ENCODE measurements at regions not wholly inside any gene's neighbourhood (a gene's known extent, or its start where the extent isn't known, plus 50 kb on each side); places are given as distances from the start of the nearest gene placed in this dataset.

DNA sequence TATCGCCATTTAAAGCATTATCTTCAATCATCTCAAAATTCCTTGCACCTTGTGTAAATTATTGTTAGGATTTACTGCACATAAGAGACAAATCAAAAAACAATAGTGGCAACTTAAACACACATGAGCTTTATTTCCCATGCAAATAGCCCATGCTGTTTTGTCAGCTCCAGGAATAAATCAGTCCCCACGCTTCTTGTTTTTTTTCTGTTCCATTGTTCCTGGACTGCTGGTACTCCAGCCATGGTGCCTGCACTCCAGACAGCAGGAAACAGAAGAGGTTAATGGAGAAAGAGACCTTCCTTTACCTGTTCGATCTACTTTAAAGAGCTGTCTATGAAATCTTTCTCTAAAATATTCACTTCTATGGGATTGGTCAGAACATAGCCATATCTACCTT is 1515.7 kb upstream of the TENM3 start:
- Histone ChIP-seq H3K79me2 (ENCODE audit: insufficient read depth, low read length) (no peaks in the 10 kb centered on the region), H3K27me3 (ENCODE audit: insufficient read depth, low read length) (no peaks in the 10 kb centered on the region), H3K4me1 (ENCODE audit: control insufficient read depth in 1 of 2, insufficient read depth in 2 of 2, low read length in 2 of 2) (no peaks in the 10 kb centered on the region), H3K4me2 (ENCODE audit: low read length) (no peak overlapping the region), H4K20me1 (ENCODE audit: insufficient read depth) (no peaks in the 10 kb centered on the region), H2AFZ (ENCODE audit: low read depth, low read length, poor library complexity, severe bottlenecking) (no peak overlapping the region), H3K9ac (ENCODE audit: low read length) (no peak overlapping the region), H3K9me2 (ENCODE audit: insufficient read depth) (no peaks in the 10 kb centered on the region; the same call in 1 of the 2 replicates), H3K4me3 (replicated peaks in 1 of 2; ENCODE audit: low read depth in 1 of 2, low read length in 2 of 2) (no peak overlapping the region), H3K9me3 (ENCODE audit: control insufficient read depth in 1 of 2, insufficient read depth in 1 of 2, low read depth in 1 of 2, low read length in 2 of 2) (no peaks in the 10 kb centered on the region), H3K27ac (ENCODE audit: low read depth, low read length) (no peak overlapping the region), H3K36me3 (ENCODE audit: control insufficient read depth in 1 of 2, insufficient read depth in 2 of 2, low read length in 2 of 2) (no peaks in the 10 kb centered on the region)
- intact Hi-C loops (cut with micrococcal nuclease): no loop called here
- BruUV-seq (replicated peaks): no TSS peak
- ChIA-PET RAD21 (ENCODE audit: low non-redundant PET in 1 of 2, low total read pairs in 2 of 2, uncharacterized antibody in 2 of 2, unreplicated experiment in 2 of 2) (no interaction called here), CTCF (no interaction called here), POLR2A (no interaction called here)
- DNase-seq (ENCODE audit: low read depth, low spot score) (no peak), ATAC-seq (no peak)
- TF ChIP-seq CEBPB (IDR thresholded peaks at IDR 0.05; ENCODE audit: low read depth) (no peak), ZNF274 (IDR thresholded peaks at IDR 0.05; ENCODE audit: low read depth, low read length) (no peak), SP1 (IDR thresholded peaks at IDR 0.05; ENCODE audit: low read depth) (no peak), YY1 (IDR thresholded peaks at IDR 0.05; ENCODE audit: extremely low read depth, insufficient replicate concordance, low read depth, low read length) (no peak), CBX3 (IDR thresholded peaks at IDR 0.05; ENCODE audit: low read depth) (no peak), TCF7L2 (IDR thresholded peaks at IDR 0.05; ENCODE audit: borderline replicate concordance, extremely low read depth, insufficient read depth, insufficient read length) (no peak), EZH2 (IDR thresholded peaks at IDR 0.05) (no peak), SIN3A (IDR thresholded peaks at IDR 0.05; ENCODE audit: low read depth) (no peak)
- TF ChIP-seq, protein P1, sequence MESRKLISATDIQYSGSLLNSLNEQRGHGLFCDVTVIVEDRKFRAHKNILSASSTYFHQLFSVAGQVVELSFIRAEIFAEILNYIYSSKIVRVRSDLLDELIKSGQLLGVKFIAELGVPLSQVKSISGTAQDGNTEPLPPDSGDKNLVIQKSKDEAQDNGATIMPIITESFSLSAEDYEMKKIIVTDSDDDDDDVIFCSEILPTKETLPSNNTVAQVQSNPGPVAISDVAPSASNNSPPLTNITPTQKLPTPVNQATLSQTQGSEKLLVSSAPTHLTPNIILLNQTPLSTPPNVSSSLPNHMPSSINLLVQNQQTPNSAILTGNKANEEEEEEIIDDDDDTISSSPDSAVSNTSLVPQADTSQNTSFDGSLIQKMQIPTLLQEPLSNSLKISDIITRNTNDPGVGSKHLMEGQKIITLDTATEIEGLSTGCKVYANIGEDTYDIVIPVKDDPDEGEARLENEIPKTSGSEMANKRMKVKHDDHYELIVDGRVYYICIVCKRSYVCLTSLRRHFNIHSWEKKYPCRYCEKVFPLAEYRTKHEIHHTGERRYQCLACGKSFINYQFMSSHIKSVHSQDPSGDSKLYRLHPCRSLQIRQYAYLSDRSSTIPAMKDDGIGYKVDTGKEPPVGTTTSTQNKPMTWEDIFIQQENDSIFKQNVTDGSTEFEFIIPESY (IDR thresholded peaks at IDR 0.05; ENCODE audit: extremely low read depth, insufficient replicate concordance, low read length): no peak
- TF ChIP-seq, protein P2, sequence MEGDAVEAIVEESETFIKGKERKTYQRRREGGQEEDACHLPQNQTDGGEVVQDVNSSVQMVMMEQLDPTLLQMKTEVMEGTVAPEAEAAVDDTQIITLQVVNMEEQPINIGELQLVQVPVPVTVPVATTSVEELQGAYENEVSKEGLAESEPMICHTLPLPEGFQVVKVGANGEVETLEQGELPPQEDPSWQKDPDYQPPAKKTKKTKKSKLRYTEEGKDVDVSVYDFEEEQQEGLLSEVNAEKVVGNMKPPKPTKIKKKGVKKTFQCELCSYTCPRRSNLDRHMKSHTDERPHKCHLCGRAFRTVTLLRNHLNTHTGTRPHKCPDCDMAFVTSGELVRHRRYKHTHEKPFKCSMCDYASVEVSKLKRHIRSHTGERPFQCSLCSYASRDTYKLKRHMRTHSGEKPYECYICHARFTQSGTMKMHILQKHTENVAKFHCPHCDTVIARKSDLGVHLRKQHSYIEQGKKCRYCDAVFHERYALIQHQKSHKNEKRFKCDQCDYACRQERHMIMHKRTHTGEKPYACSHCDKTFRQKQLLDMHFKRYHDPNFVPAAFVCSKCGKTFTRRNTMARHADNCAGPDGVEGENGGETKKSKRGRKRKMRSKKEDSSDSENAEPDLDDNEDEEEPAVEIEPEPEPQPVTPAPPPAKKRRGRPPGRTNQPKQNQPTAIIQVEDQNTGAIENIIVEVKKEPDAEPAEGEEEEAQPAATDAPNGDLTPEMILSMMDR (IDR thresholded peaks at IDR 0.05 in 2 of 3, conservative IDR thresholded peaks at IDR 0.05 in 1 of 3; ENCODE audit: borderline replicate concordance in 1 of 3, insufficient read depth in 1 of 3, low read depth in 2 of 3, low read length in 2 of 3): no peak
- TF ChIP-seq, protein P3, sequence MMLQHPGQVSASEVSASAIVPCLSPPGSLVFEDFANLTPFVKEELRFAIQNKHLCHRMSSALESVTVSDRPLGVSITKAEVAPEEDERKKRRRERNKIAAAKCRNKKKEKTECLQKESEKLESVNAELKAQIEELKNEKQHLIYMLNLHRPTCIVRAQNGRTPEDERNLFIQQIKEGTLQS (IDR thresholded peaks at IDR 0.05): no peak

All from HCT116 (cell line).